ENCODE measurements at regions not wholly inside any gene's neighbourhood (a gene's known extent, or its start where the extent isn't known, plus 50 kb on each side); places are given as distances from the start of the nearest gene placed in this dataset.

- no peak for DNase-seq
Measured at GRCh38 chr13:67754012-67754411, 523.9 kb upstream of the PCDH9 start.

- DNase-seq: no peak
Measured at GRCh38 chr13:67752759-67753158, 522.6 kb upstream of the PCDH9 start.

GRCh38 chr13:67742478-67742877 lies 512.3 kb upstream of the PCDH9 start:
- no peak for DNase-seq

GRCh38 chr13:67740871-67741535 lies 510.9 kb upstream of the PCDH9 start:
- DNase-seq: no peak

- peak; percentile 5 for DNase-seq
Measured at GRCh38 chr13:67736646-67737420, 506.7 kb upstream of the PCDH9 start.

GRCh38 chr13:67735651-67736050 lies 505.5 kb upstream of the PCDH9 start:
- no peak for DNase-seq

- DNase-seq: no peak
Measured at GRCh38 chr13:67726979-67727378, 496.8 kb upstream of the PCDH9 start.

GRCh38 chr13:67725999-67726398 lies 495.9 kb upstream of the PCDH9 start:
- no peak for DNase-seq

- DNase-seq: no peak
Measured at GRCh38 chr13:67713571-67713970, 483.4 kb upstream of the PCDH9 start.

- no peak for DNase-seq
Measured at GRCh38 chr13:67696775-67697174, 466.6 kb upstream of the PCDH9 start.

- DNase-seq: no peak
Measured at GRCh38 chr13:67664502-67664901, 434.4 kb upstream of the PCDH9 start.

GRCh38 chr13:67662997-67663396 lies 432.9 kb upstream of the PCDH9 start:
- no peak for DNase-seq

GRCh38 chr13:67652887-67653286 lies 422.8 kb upstream of the PCDH9 start:
- DNase-seq: no peak

- no peak for DNase-seq
Measured at GRCh38 chr13:67651908-67652465, 421.9 kb upstream of the PCDH9 start.

GRCh38 chr13:67650471-67650870 lies 420.3 kb upstream of the PCDH9 start:
- DNase-seq: no peak

- no peak for DNase-seq
Measured at GRCh38 chr13:67645874-67646467, 415.8 kb upstream of the PCDH9 start.

- no peak for DNase-seq
Measured at GRCh38 chr13:67643516-67644055, 413.4 kb upstream of the PCDH9 start.

- no peak for DNase-seq
Measured at GRCh38 chr13:67642657-67643056, 412.5 kb upstream of the PCDH9 start.

- DNase-seq: no peak
Measured at GRCh38 chr13:67635754-67636153, 405.6 kb upstream of the PCDH9 start.

- no peak for DNase-seq
Measured at GRCh38 chr13:67632590-67632989, 402.5 kb upstream of the PCDH9 start.

- no peak for DNase-seq
Measured at GRCh38 chr13:67630640-67631039, 400.5 kb upstream of the PCDH9 start.

GRCh38 chr13:67623630-67624029 lies 393.5 kb upstream of the PCDH9 start:
- no peak for DNase-seq

- DNase-seq: no peak
Measured at GRCh38 chr13:67620665-67621064, 390.5 kb upstream of the PCDH9 start.

GRCh38 chr13:67619995-67620380 lies 389.9 kb upstream of the PCDH9 start:
- peak; percentile 2 for DNase-seq

Data from hematopoietic multipotent progenitor cell treated with erythropoietin and hydrocortisone succinate and interleukin-3 and kit ligand, for 6 days (in vitro differentiated cells).